ENCODE measurements at regions not wholly inside any gene's neighbourhood (a gene's known extent, or its start where the extent isn't known, plus 50 kb on each side); places are given as distances from the start of the nearest gene placed in this dataset.

DNA sequence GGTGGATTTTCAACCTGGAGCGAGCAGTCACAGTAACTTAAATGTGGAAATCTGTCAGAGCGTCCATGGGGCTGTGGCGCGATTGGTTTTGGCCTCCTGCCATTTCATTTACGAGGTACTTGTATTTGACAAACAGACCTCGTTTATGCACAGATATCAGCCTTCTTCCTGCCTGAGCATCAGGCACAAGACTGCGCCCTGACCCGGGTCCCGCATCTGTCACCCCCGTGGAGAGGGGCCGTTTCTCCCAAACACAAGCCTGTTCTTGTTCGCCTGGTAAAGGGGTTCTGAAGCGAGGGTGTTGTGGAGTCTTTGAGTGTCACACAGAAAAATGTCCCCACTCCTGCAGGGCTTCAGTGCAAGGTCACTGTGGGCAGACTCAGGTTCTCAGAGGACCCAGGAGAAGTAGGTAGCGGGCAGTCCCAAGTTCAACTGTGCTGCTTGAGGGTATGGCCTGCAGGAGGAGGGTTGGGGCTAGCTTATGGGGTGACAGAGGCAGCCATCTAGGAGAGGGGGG, 202.3 kb downstream of the URI1 start:
- no peak for TF ChIP-seq POLR2A (IDR thresholded peaks at IDR 0.05)
- TF ChIP-seq, protein P1, sequence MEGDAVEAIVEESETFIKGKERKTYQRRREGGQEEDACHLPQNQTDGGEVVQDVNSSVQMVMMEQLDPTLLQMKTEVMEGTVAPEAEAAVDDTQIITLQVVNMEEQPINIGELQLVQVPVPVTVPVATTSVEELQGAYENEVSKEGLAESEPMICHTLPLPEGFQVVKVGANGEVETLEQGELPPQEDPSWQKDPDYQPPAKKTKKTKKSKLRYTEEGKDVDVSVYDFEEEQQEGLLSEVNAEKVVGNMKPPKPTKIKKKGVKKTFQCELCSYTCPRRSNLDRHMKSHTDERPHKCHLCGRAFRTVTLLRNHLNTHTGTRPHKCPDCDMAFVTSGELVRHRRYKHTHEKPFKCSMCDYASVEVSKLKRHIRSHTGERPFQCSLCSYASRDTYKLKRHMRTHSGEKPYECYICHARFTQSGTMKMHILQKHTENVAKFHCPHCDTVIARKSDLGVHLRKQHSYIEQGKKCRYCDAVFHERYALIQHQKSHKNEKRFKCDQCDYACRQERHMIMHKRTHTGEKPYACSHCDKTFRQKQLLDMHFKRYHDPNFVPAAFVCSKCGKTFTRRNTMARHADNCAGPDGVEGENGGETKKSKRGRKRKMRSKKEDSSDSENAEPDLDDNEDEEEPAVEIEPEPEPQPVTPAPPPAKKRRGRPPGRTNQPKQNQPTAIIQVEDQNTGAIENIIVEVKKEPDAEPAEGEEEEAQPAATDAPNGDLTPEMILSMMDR (IDR thresholded peaks at IDR 0.05), result no peak
- no peak for TF ChIP-seq EP300 (IDR thresholded peaks at IDR 0.05)
- TF ChIP-seq POLR2AphosphoS5 (IDR thresholded peaks at IDR 0.05), result no peak

Measured in upper lobe of left lung (tissue), 4 donors.